GM12878 (cell line): ENCODE measurements at regions not wholly inside any gene's neighbourhood (a gene's known extent, or its start where the extent isn't known, plus 50 kb on each side); places are given as distances from the start of the nearest gene placed in this dataset.

ENCODE experiments used
- ATAC-seq: fragments of 200-7000 bp; cut with Tn5 transposase; 3 replicates; pipeline ENCODE4 v1.9.1; 2020; ENCODE audit warnings: mild to moderate bottlenecking, moderate library complexity
- BruUV-seq: library from RNA; stranded (reverse); fragments of 400-500 nt; replicated peaks from 2 replicates; lab custom pipeline; 2021; lab: Mats Ljungman, UMichigan
- CTCF ChIA-PET: fragments of 300-600 bp; sonication (Branson Sonifier 250); formaldehyde crosslinking; extraction: SDS; loops from one replicate; lab custom pipeline; 2021; ENCODE audit warnings: inconsistent platforms; lab: Yijun Ruan, JAX
- POLR2A ChIA-PET: fragments of 350-600 bp; formaldehyde crosslinking; extraction: SDS; loops from one replicate; lab custom pipeline; 2021; ENCODE audit warnings: inconsistent platforms; lab: Charles Lee
- RAD21 ChIA-PET: fragments of 300-600 bp; sonication (Branson Sonifier 250); formaldehyde crosslinking; loops from one replicate; lab custom pipeline; 2023; ENCODE audit warnings: antibody characterized with exemption; ENCODE audit not compliant: unreplicated experiment; lab: Charles Lee
- SMC1A ChIA-PET: fragments of 300-600 bp; sonication (Branson Sonifier 250); formaldehyde crosslinking; loops from one replicate; lab custom pipeline; 2023; ENCODE audit not compliant: unreplicated experiment, uncharacterized antibody; lab: Charles Lee
- DNase-seq: peaks from one replicate; pipeline ENCODE4 v3.0.0-alpha.2; 2011; ENCODE audit warnings: low read depth, low spot score
- FAIRE-seq: peaks from 3 replicates; lab custom pipeline; 2011; peaks lifted over from hg19 to GRCh38; lab: Jason Lieb, UNC
- H2AFZ ChIP-seq: 2 replicates; pipeline ENCODE4 v1.6.0; 2011; ENCODE audit warnings: low read depth, low read length, control low read depth; ENCODE audit not compliant: control insufficient read depth
- H3K27ac ChIP-seq: 2 replicates; pipeline ENCODE4 v1.5.1; 2011; ENCODE audit warnings: control low read depth; ENCODE audit not compliant: control insufficient read depth, insufficient read depth
- H3K27me3 ChIP-seq, 2 experiments: replicated peaks in 1 of 2; 2 replicates each; pipeline versions ENCODE4 v1.6.0 to v1.6.1; 2011; ENCODE audit warnings: low read length in 1 of 2; ENCODE audit not compliant: control insufficient read depth in 2 of 2, insufficient read depth in 2 of 2
- H3K36me3 ChIP-seq, 2 experiments: 2 replicates each; pipeline ENCODE4 v1.5.1; 2011; ENCODE audit warnings: low read length in 1 of 2; ENCODE audit not compliant: control insufficient read depth in 2 of 2, insufficient read depth in 2 of 2
- H3K4me1 ChIP-seq: 2 replicates; pipeline ENCODE4 v1.6.1; 2011; ENCODE audit warnings: mild to moderate bottlenecking, low read length, moderate library complexity, mixed read lengths; ENCODE audit not compliant: control insufficient read depth, insufficient read depth
- H3K4me2 ChIP-seq: 2 replicates; pipeline ENCODE4 v1.6.0; 2011; ENCODE audit warnings: control low read depth; ENCODE audit not compliant: control insufficient read depth, insufficient read depth
- H3K4me3 ChIP-seq: fragments of 200-600 bp; sonication (generic); 2 replicates; pipeline ENCODE4 v1.5.1; 2016
- H3K79me2 ChIP-seq: 2 replicates; pipeline ENCODE4 v1.6.0; 2011; ENCODE audit warnings: low read length; ENCODE audit not compliant: control insufficient read depth, insufficient read depth
- H3K9ac ChIP-seq: 2 replicates; pipeline ENCODE4 v1.8.0; 2011; ENCODE audit warnings: low read length, control low read depth, mixed read lengths; ENCODE audit not compliant: control insufficient read depth, insufficient read depth
- H3K9me3 ChIP-seq: replicated peaks from 3 replicates; pipeline ENCODE4 v1.5.1; 2011; ENCODE audit warnings: mild to moderate bottlenecking, low read length; ENCODE audit not compliant: control insufficient read depth, insufficient read depth
- H4K20me1 ChIP-seq: 2 replicates; pipeline ENCODE4 v1.6.0; 2011; ENCODE audit not compliant: control insufficient read depth, insufficient read depth
- ATF7 ChIP-seq: fragments of 450-650 bp; IDR thresholded peaks from 2 replicates; pipeline ENCODE4 v1.6.1; 2016; ENCODE audit warnings: low read depth, mild to moderate bottlenecking
- CBX3 ChIP-seq: fragments of 200-600 bp; sonication (generic); IDR thresholded peaks from 2 replicates; pipeline ENCODE4 v1.6.1; 2016; ENCODE audit warnings: low read depth, borderline replicate concordance
- EED ChIP-seq: sonication (generic); IDR thresholded peaks from 2 replicates; pipeline ENCODE4 v1.6.1; 2016; ENCODE audit warnings: antibody characterized with exemption, low read depth
- ESRRA ChIP-seq: IDR thresholded peaks from 2 replicates; pipeline ENCODE4 v1.6.1; 2012; ENCODE audit warnings: mild to moderate bottlenecking, low read length, improper control_type of control experiment
- ETV6 ChIP-seq, 2 experiments: fragments of 450-650 bp in 1 of 2; IDR thresholded peaks in 1 of 2; conservative IDR thresholded peaks in 1 of 2; 2 replicates each; pipeline ENCODE4 v1.6.1; 2014; ENCODE audit warnings: antibody characterized with exemption in 1 of 2, borderline replicate concordance in 1 of 2, low read depth in 1 of 2, mild to moderate bottlenecking in 1 of 2, moderate library complexity in 1 of 2
- GABPA ChIP-seq: IDR thresholded peaks from 2 replicates; pipeline ENCODE4 v1.6.1; 2014; ENCODE audit warnings: antibody characterized with exemption, low read depth, mild to moderate bottlenecking, inconsistent platforms
- RCOR1 ChIP-seq: conservative IDR thresholded peaks from 2 replicates; pipeline ENCODE4 v1.6.1; 2012; ENCODE audit warnings: low read depth, low read length, improper control_type of control experiment
- RELA ChIP-seq: fragments of 450-650 bp; IDR thresholded peaks from 2 replicates; pipeline ENCODE4 v1.8.0; 2014; ENCODE audit warnings: borderline replicate concordance; ENCODE audit not compliant: partially characterized antibody
- RUNX3 ChIP-seq: IDR thresholded peaks from 2 replicates; pipeline ENCODE4 v1.6.1; 2012; ENCODE audit warnings: low read length, inconsistent platforms
- TCF3 ChIP-seq: IDR thresholded peaks from 2 replicates; pipeline ENCODE4 v1.6.1; 2012; ENCODE audit warnings: low read depth, mild to moderate bottlenecking, low read length, borderline replicate concordance; ENCODE audit not compliant: insufficient read depth
- ZZZ3 ChIP-seq: IDR thresholded peaks from 2 replicates; pipeline ENCODE4 v1.6.1; 2011; ENCODE audit warnings: low read depth; ENCODE audit not compliant: control insufficient read depth, insufficient read length
- WGBS: methylation state at CpG from one replicate; pipeline ENCODE4 v1.1.6; 2016; ENCODE audit warnings: low lambda C conversion rate; ENCODE audit not compliant: insufficient replicate concordance, insufficient coverage; ENCODE audit errors: missing lambda C conversion rate; 5-methylcytosine and 5-hydroxymethylcytosine counted together
- in situ Hi-C: fragments of 300-500 bp; cut with MboI; formaldehyde crosslinking; loops from 9 replicates; pipeline ENCODE4 v1.14.3; 2018; ENCODE audit warnings: mixed read lengths
- intact Hi-C: fragments of 100-400 bp; cut with micrococcal nuclease; formaldehyde crosslinking; loops from one replicate; pipeline ENCODE4 v1.14.2; 2022; ENCODE audit not compliant: unreplicated experiment

DNA sequence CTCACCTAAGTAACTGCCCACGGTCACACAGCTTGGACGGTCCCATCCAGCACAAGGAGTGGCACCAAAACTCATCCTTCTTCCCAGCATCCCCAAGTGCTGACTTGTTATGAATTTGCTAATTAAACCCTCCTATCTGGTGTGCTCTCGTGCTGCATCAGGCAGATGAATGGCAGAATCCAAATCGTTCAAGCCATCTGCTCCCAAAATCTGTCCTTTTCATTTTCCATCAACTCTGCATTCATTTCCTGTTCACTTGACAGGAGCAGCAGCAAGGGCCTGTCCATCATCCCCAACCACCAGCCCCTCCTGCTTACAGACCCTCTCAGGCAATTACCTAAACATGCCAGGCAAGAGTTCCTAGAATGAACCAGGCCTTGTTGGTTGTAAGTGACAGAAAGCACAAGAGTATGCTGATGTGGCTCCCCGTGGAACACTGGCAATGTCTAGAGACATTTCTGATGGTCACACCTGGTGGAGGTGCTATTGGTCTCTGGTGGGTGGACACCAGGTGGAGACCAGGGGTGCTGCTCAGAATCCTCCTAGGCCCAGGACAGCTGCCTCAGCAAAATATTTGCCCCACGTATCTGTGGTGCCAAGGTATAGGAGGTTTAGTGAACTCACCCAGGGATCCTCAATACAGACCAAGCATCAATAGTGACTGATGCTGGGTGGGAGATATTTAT lies 832.5 kb downstream of the TBC1D22A start:
- ATAC-seq = no peak
- in situ Hi-C loops = loop anchor here (5.0 kb wide), 1 partner anchor 1978 kb away; no protein-coding TSS in a partner anchor
- 15% methylated on average over 6 of the region's 6 CpGs for WGBS
- no peaks in the 10 kb centered on the region for H3K27me3 ChIP-seq
- no peak for TF ChIP-seq GABPA
- no peak for TF ChIP-seq ESRRA
- no peak for TF ChIP-seq ZZZ3
- no peak for TF ChIP-seq RCOR1
- TF ChIP-seq TCF3 = no peak
- TF ChIP-seq EED = no peak
- no peak for TF ChIP-seq CBX3
- TF ChIP-seq ATF7 = no peak
- TF ChIP-seq RUNX3 = no peak
- TF ChIP-seq ETV6 (conservative IDR thresholded peaks at IDR 0.05 in 1 of 2, IDR thresholded peaks at IDR 0.05 in 1 of 2; ENCODE audit: borderline replicate concordance in 1 of 2, low read depth in 1 of 2) = no peak
- no peak for TF ChIP-seq RELA
- TF ChIP-seq, all 136 proteins: peak for 0
- Histone ChIP-seq H3K9ac (no peak overlapping the region), H3K4me1 (no peaks in the 10 kb centered on the region), H3K4me3 (no peak overlapping the region), H3K9me3 (no peaks in the 10 kb centered on the region; the same call in 2 of the 3 replicates), H2AFZ (no peak overlapping the region), H3K4me2 (no peak overlapping the region), H3K79me2 (no peaks in the 10 kb centered on the region), H3K36me3 (no peaks in the 10 kb centered on the region), H3K27ac (no peak overlapping the region), H4K20me1 (no peaks in the 10 kb centered on the region)
- DNase-seq = no peak
- intact Hi-C loops = no loop called here
- ChIA-PET SMC1A (interaction anchor here (0.6 kb wide), 1 partner anchor 309 kb away, joined by 4 read pairs; no protein-coding TSS in a partner anchor), POLR2A (no interaction called here), CTCF (no interaction called here), RAD21 (no interaction called here)
- BruUV-seq = no TSS peak
- FAIRE-seq = no peak
